ENCODE measurements at regions not wholly inside any gene's neighbourhood (a gene's known extent, or its start where the extent isn't known, plus 50 kb on each side); places are given as distances from the start of the nearest gene placed in this dataset.

GRCh38 chr15:70334286-70334685, 236.6 kb upstream of the TLE3 start:
- no peak for DNase-seq (ENCODE audit: low read depth, low spot score)
- no peak overlapping the region for H3K4me3 ChIP-seq (ENCODE audit: insufficient read length, low read depth)
- H3K9ac ChIP-seq (ENCODE audit: insufficient read length, low read depth), result no peak overlapping the region
- no peaks in the 10 kb centered on the region for H3K27me3 ChIP-seq (ENCODE audit: insufficient read depth, insufficient read length)
- H3K4me1 ChIP-seq (ENCODE audit: insufficient read depth, insufficient read length), result no peaks in the 10 kb centered on the region
- H3K36me3 ChIP-seq (ENCODE audit: insufficient read depth, insufficient read length, low read length), result no peaks in the 10 kb centered on the region
- TF ChIP-seq SUZ12 (IDR thresholded peaks at IDR 0.05; ENCODE audit: extremely low read depth, insufficient read depth, insufficient read length), result no peak
- TF ChIP-seq ZNF274 (IDR thresholded peaks at IDR 0.05; ENCODE audit: low read depth, low read length), result no peak
- TF ChIP-seq YY1 (IDR thresholded peaks at IDR 0.05; ENCODE audit: insufficient read depth, insufficient read length), result no peak
- H3K9me3 ChIP-seq (ENCODE audit: insufficient read depth, low read length), result peaks cover 34% of the 10 kb centered on the region

GRCh38 chr15:70329179-70329578, 231.5 kb upstream of the TLE3 start:
- Histone ChIP-seq H3K4me3 (ENCODE audit: insufficient read length, low read depth) (no peak overlapping the region), H3K9ac (ENCODE audit: insufficient read length, low read depth) (no peak overlapping the region), H3K9me3 (ENCODE audit: insufficient read depth, low read length) (peaks cover 19% of the 10 kb centered on the region), H3K4me1 (ENCODE audit: insufficient read depth, insufficient read length) (peaks cover 4% of the 10 kb centered on the region), H3K36me3 (ENCODE audit: insufficient read depth, insufficient read length, low read length) (no peaks in the 10 kb centered on the region), H3K27me3 (ENCODE audit: insufficient read depth, insufficient read length) (no peaks in the 10 kb centered on the region)
- TF ChIP-seq YY1 (IDR thresholded peaks at IDR 0.05; ENCODE audit: insufficient read depth, insufficient read length), result no peak
- TF ChIP-seq ZNF274 (IDR thresholded peaks at IDR 0.05; ENCODE audit: low read depth, low read length), result no peak
- no peak for TF ChIP-seq SUZ12 (IDR thresholded peaks at IDR 0.05; ENCODE audit: extremely low read depth, insufficient read depth, insufficient read length)
- DNase-seq (ENCODE audit: low read depth, low spot score), result no peak

GRCh38 chr15:70328679-70329115, 231.0 kb upstream of the TLE3 start:
- no peak overlapping the region for H3K4me3 ChIP-seq (ENCODE audit: insufficient read length, low read depth)
- peaks cover 4% of the 10 kb centered on the region for H3K4me1 ChIP-seq (ENCODE audit: insufficient read depth, insufficient read length)
- H3K27me3 ChIP-seq (ENCODE audit: insufficient read depth, insufficient read length), result no peaks in the 10 kb centered on the region
- H3K36me3 ChIP-seq (ENCODE audit: insufficient read depth, insufficient read length, low read length), result no peaks in the 10 kb centered on the region
- peaks cover 14% of the 10 kb centered on the region; the same call in 1 of the 2 replicates for H3K9me3 ChIP-seq (ENCODE audit: insufficient read depth, low read length)
- DNase-seq (ENCODE audit: low read depth, low spot score), result no peak
- TF ChIP-seq ZNF274 (IDR thresholded peaks at IDR 0.05; ENCODE audit: low read depth, low read length) (no peak), SUZ12 (IDR thresholded peaks at IDR 0.05; ENCODE audit: extremely low read depth, insufficient read depth, insufficient read length) (no peak), YY1 (IDR thresholded peaks at IDR 0.05; ENCODE audit: insufficient read depth, insufficient read length) (no peak)
- no peak overlapping the region for H3K9ac ChIP-seq (ENCODE audit: insufficient read length, low read depth)

GRCh38 chr15:70327856-70328678, 230.3 kb upstream of the TLE3 start:
- H3K27me3 ChIP-seq (ENCODE audit: insufficient read depth, insufficient read length), result no peaks in the 10 kb centered on the region
- H3K36me3 ChIP-seq (ENCODE audit: insufficient read depth, insufficient read length, low read length), result no peaks in the 10 kb centered on the region
- peaks cover 7% of the 10 kb centered on the region for H3K4me1 ChIP-seq (ENCODE audit: insufficient read depth, insufficient read length)
- no peak for TF ChIP-seq YY1 (IDR thresholded peaks at IDR 0.05; ENCODE audit: insufficient read depth, insufficient read length)
- TF ChIP-seq SUZ12 (IDR thresholded peaks at IDR 0.05; ENCODE audit: extremely low read depth, insufficient read depth, insufficient read length), result no peak
- TF ChIP-seq ZNF274 (IDR thresholded peaks at IDR 0.05; ENCODE audit: low read depth, low read length), result no peak
- no peak overlapping the region for H3K4me3 ChIP-seq (ENCODE audit: insufficient read length, low read depth)
- H3K9ac ChIP-seq (ENCODE audit: insufficient read length, low read depth), result no peak overlapping the region
- no peak for DNase-seq (ENCODE audit: low read depth, low spot score)
- peaks cover 8% of the 10 kb centered on the region; the same call in 1 of the 2 replicates for H3K9me3 ChIP-seq (ENCODE audit: insufficient read depth, low read length)

- Histone ChIP-seq H3K27me3 (ENCODE audit: insufficient read depth, insufficient read length) (no peaks in the 10 kb centered on the region), H3K4me1 (ENCODE audit: insufficient read depth, insufficient read length) (peaks cover 7% of the 10 kb centered on the region), H3K4me3 (ENCODE audit: insufficient read length, low read depth) (no peak overlapping the region), H3K36me3 (ENCODE audit: insufficient read depth, insufficient read length, low read length) (no peaks in the 10 kb centered on the region), H3K9ac (ENCODE audit: insufficient read length, low read depth) (no peak overlapping the region), H3K9me3 (ENCODE audit: insufficient read depth, low read length) (0 out of 2 replicates have a peak, but pooled peaks cover 7% of the 10 kb centered on the region)
- DNase-seq (ENCODE audit: low read depth, low spot score), result no peak
- TF ChIP-seq ZNF274 (IDR thresholded peaks at IDR 0.05; ENCODE audit: low read depth, low read length) (no peak), YY1 (IDR thresholded peaks at IDR 0.05; ENCODE audit: insufficient read depth, insufficient read length) (no peak), SUZ12 (IDR thresholded peaks at IDR 0.05; ENCODE audit: extremely low read depth, insufficient read depth, insufficient read length) (no peak)
Measured at GRCh38 chr15:70327328-70327855, 229.7 kb upstream of the TLE3 start.

GRCh38 chr15:70324001-70324974, 226.6 kb upstream of the TLE3 start:
- Histone ChIP-seq H3K4me1 (ENCODE audit: insufficient read depth, insufficient read length) (peaks cover 11% of the 10 kb centered on the region), H3K27me3 (ENCODE audit: insufficient read depth, insufficient read length) (no peaks in the 10 kb centered on the region), H3K9ac (ENCODE audit: insufficient read length, low read depth) (no peak overlapping the region), H3K36me3 (ENCODE audit: insufficient read depth, insufficient read length, low read length) (no peaks in the 10 kb centered on the region), H3K9me3 (ENCODE audit: insufficient read depth, low read length) (no peaks in the 10 kb centered on the region), H3K4me3 (ENCODE audit: insufficient read length, low read depth) (no peak overlapping the region)
- TF ChIP-seq SUZ12 (IDR thresholded peaks at IDR 0.05; ENCODE audit: extremely low read depth, insufficient read depth, insufficient read length) (no peak), ZNF274 (IDR thresholded peaks at IDR 0.05; ENCODE audit: low read depth, low read length) (no peak), YY1 (IDR thresholded peaks at IDR 0.05; ENCODE audit: insufficient read depth, insufficient read length) (no peak)
- no peak for DNase-seq (ENCODE audit: low read depth, low spot score)

Measured in NT2/D1 (cell line).